HG03064 (cell line): ENCODE measurements at regions not wholly inside any gene's neighbourhood (a gene's known extent, or its start where the extent isn't known, plus 50 kb on each side); places are given as distances from the start of the nearest gene placed in this dataset.

Experiments
- ATAC-seq: cut with Tn5 transposase; IDR thresholded peaks from one replicate; pipeline ENCODE4 v1.9.1; 2021; ENCODE audit warnings: low read depth; ENCODE audit not compliant: unreplicated experiment

DNA sequence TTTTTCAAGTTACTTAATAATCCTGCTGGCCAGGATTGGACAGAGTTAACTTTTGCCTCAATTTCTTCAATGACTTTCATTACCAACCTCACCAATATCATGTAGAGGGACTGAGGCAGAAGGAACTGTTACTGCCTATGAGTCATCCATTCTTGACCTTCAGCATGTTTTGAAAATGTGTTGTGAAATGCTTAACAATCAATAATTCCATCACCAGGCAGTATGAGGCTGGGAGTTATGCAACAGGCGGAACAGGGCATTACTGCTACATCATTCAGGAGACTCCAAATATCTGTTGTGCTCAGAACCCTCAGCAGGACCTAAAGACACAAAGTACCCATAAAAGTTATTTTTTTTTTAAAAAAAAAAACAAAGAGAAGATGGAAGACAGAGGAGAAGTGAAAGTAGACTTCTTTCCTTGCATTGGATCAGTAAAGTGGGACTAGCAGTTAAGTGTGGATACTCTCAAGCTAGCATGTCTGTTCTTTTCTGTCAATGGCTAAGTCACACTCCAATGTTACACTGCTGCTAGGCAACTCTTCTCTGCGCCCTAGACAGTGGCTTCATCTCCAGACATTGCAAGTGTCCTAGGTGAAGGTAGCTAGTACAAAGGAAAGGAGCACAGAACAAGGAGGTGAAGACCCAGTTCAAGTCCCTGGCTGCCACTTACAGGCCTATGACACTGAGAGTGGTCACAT lies 184.9 kb upstream of the LPP start:
- ATAC-seq: no peak

- no peak for ATAC-seq
Observed at GRCh38 chr3:187969581-187969950, 184.4 kb upstream of the LPP start.

GRCh38 chr3:187970106-187970505 lies 183.9 kb upstream of the LPP start:
- no peak for ATAC-seq

- ATAC-seq: no peak
Observed at GRCh38 chr3:187971629-187972028, 182.3 kb upstream of the LPP start.

DNA sequence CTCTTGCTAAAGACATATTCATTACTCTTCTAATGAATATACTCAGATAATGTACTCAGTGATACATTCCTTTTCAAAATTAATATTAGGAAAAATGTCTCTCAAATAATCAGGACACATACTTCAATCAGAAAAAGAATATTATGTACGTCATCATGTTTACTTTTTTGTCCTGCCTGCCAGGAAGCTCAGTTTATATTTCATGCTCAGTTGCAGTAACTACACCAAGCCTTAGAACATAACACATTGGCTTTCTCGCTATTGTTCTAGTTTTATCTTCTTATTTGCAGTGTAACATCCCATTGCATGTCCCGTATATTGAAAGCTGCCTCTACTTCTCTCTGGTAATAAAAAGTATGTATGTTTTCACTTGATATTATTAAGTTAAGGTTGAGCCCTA lies 181.5 kb upstream of the LPP start:
- ATAC-seq: no peak

DNA sequence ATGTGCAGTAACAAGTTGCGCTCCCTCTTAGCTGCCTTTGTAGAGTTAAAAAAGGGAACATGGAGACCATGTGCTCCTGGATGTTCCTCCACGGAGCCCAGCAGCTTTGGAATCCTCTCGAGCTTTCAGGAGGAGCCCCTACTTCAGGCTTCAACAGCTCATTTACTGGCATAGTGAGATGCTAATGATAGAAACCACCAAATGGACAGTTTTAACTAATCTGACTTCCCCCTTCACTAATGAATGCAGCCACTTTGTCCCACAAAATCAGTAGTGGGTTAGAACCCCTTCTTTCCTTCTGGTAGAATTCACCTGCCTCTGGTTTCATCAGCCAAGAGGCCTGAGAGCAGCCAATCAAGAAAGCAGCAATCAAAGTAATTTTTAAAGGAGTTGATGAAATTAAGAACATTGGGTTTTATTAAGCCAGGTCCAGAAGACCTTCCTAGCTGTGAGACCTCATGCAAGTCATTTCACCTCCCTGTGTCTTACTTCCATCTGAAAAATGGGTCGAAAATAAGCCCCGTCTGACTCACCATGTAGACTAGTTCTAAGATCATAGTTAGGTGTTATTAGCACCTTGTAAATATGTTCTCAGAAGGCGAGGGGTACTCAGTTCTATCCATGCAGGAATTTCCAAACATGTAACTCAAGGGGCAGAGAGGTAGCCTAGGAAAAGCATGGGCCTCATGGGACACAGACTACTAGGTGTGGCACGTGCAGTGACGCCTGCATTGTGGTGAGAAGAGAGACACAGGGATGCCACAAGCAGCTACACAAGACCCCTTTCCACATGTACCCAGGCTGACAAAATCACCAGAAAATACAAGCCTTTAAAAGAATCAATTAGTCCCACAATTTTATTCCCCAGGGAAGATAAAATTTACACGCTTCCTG lies 179.7 kb upstream of the LPP start:
- no peak for ATAC-seq

GRCh38 chr3:187974871-187975271 lies 179.1 kb upstream of the LPP start:
- no peak for ATAC-seq

DNA sequence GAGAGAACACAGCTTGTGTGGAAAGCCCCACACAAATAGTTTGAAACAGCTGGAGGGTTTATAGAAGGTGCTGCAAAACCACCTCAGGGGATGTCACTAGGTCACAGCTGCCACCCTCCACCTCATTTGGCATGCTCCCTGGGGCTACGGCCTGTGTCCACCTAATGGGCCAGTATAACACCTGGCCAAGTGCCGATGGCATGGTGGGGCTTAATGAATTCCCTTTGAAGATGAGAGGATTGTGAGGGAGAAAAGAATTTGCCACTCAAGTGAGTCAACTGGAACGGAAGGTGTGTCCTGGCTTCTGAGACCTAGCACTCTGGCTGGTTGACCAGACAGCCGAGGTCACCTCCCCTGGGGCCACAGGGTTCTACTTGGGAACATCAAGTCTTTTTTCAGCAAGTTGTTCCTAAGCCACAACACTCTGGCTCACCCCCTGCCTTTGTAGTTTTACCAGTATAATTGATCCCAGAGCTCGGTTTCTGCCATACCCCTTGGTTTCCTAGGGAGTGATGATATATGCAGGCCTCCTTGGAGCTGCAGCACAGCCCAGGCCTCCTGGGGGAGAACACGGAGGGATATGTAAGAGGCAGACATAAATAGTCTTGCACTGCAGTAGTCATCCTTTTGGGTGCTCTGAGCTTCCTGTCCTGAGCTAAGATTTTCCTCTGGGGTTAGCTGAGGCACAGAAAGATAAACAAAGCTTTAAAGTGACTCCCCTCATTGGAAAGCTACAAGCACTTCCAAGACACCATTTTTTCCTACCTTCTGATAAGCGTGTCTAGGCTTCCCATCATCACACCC lies 178.2 kb upstream of the LPP start:
- no peak for ATAC-seq

DNA sequence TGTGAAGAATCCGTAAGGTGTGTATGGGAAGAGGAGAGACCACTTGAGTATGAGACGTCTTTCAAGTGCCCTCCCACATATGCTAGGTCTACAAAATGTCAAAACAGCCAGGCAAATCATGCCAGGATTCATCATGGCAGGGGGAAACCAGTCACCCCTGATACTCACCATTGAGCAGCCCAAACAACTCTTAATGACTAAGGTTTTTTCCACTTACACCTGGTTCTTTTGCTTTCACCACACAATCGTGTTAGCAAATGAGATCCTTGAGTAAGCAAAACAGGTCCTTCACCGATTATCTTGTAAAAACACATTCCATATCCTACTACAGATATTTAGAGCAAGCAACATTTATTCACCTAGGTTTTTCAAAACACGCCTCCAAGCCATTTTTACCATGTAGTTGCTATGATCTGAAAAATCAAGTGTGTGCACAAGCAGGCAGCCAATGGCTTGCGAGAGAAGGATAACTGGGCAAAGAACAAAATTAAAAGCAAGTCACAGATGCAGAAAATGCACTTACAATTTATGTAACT lies 177.5 kb upstream of the LPP start:
- no peak for ATAC-seq

GRCh38 chr3:187977659-187978058 lies 176.3 kb upstream of the LPP start:
- no peak for ATAC-seq

GRCh38 chr3:187978433-187979011 lies 175.4 kb upstream of the LPP start:
- ATAC-seq: no peak

DNA sequence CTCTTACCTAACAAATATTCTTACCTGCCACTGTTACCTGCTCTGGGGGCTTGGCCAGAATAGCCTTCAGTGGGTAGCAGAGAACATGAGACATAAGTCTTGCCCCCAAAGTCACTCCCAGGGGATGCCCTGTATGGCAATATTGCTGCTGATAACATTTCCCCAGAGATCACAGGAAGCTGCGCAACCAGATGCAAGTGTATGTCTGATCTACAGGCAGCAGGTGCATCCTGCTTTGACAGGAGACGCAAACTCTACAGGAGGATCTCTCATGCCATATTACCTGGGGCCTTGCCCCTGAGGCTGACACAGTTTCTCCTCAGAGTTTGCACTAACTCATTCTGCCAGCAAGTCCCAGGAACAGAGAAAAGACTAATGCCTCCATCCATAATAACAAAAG lies 174.4 kb upstream of the LPP start:
- no peak for ATAC-seq

DNA sequence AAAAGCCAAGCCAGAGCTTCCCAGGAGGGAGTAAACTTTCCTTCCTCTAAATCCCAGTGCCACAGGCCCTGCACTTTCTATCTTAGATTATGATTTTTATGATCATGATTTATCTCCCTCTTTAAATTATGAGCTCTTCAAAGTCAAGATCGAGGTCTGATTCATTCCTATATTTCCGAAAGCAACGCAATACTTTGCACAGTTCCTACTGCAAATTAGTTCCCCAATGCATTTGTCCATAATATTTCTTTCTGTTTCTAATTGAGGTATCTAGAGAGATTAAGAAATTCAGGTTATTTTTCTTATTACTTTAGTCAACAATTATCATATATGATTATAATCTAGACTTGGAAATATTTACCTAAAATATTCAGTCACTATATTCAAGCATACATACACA lies 173.1 kb upstream of the LPP start:
- no peak for ATAC-seq

DNA sequence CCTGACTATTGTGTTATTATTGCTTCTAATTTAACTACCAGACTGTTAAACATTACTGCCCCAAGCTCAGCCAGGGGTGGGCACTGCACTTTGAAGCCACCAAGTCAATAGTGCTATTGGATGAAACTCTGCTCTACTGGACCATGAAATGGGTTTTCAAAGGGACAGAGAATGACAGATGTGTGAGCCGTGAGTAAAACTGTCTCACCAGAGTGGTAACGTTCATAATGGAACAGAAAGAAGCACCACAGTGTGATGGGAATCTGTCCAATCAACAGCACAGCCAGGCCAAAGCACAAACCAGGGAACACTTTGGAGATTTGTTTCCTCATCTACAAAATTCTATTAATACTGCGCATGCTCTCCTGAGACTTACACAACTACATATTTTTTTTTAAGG lies 171.8 kb upstream of the LPP start:
- ATAC-seq: no peak

- no peak for ATAC-seq
Observed at GRCh38 chr3:187983484-187984124, 170.4 kb upstream of the LPP start.

- ATAC-seq: no peak
Observed at GRCh38 chr3:187985647-187986046, 168.3 kb upstream of the LPP start.

GRCh38 chr3:187986514-187986934 lies 167.4 kb upstream of the LPP start:
- no peak for ATAC-seq

DNA sequence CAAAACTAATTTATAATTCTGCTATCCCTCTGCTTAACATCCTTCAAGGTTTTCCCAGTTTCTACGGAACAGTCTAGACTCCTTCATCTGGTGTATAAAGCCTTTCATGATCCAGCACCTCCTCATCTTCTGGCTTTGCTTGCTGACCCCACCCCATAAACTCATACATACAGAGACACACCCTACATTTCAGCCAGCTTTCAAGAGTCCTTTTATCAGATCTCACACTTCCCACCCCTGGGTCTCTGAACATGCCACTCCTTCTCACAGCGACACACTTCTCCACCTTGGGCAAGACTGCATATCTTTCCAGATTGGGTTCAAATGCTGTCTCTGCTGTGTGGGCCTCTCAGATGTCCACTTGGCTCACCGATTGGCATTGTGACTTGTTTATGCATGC lies 166.8 kb upstream of the LPP start:
- ATAC-seq: no peak

- no peak for ATAC-seq
Observed at GRCh38 chr3:187987924-187988323, 166.0 kb upstream of the LPP start.

DNA sequence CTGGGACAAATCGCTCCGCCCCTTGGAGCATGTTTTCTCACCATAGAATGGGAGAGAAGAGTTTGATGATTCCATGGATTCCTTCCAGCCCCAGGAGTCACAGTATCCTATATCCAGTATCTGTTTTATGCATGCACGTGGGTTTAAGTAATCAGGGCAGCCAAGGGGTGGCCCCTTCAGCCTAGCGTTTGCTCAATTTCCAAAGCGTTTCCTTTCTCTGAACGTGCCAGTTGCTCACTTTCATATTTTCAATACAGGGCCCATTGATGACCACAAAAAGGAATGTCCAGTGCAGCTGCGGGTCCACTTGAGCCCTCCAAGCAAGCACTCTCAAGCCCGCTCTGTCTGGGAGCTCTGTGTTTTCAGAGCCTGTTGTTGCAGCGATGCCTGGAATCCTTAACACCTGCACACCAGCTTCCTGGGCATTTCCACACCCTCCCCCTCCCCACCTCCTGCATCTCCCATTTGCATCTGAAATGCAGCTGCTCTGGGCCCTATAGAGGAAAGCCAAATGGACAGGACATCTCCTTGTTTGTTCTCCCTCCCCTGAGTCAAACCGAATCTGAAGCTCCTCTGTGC lies 164.3 kb upstream of the LPP start:
- ATAC-seq: no peak
